Activated T-cell treated with anti-CD3 and anti-CD28 coated beads for 24 hours (primary cell): ENCODE measurements at regions not wholly inside any gene's neighbourhood (a gene's known extent, or its start where the extent isn't known, plus 50 kb on each side); places are given as distances from the start of the nearest gene placed in this dataset.

Source experiments
- DNase-seq: peaks from one replicate; pipeline ENCODE4 v3.0.0-alpha.2; 2020; ENCODE audit warnings: low read depth

- DNase-seq = no peak
Measured at GRCh38 chr1:55980582-55980981, 598.8 kb downstream of the PLPP3 start.

GRCh38 chr1:55974714-55975441, 604.5 kb downstream of the PLPP3 start:
- DNase-seq = no peak

- DNase-seq = no peak
Measured at GRCh38 chr1:55970526-55971110, 608.7 kb downstream of the PLPP3 start.

- no peak for DNase-seq
Measured at GRCh38 chr1:55969322-55969721, 610.0 kb downstream of the PLPP3 start.

GRCh38 chr1:55968661-55969060, 610.7 kb downstream of the PLPP3 start:
- no peak for DNase-seq

- no peak for DNase-seq
Measured at GRCh38 chr1:55965981-55966461, 613.3 kb downstream of the PLPP3 start.

- no peak for DNase-seq
Measured at GRCh38 chr1:55962472-55962871, 616.9 kb downstream of the PLPP3 start.

GRCh38 chr1:55959136-55959548, 620.2 kb downstream of the PLPP3 start:
- no peak for DNase-seq

GRCh38 chr1:55958498-55958897, 620.9 kb downstream of the PLPP3 start:
- DNase-seq = no peak

GRCh38 chr1:55957276-55957675, 622.1 kb downstream of the PLPP3 start:
- no peak for DNase-seq

- no peak for DNase-seq
Measured at GRCh38 chr1:55955016-55955621, 624.2 kb downstream of the PLPP3 start.

GRCh38 chr1:55951291-55951690, 628.1 kb downstream of the PLPP3 start:
- no peak for DNase-seq

- no peak for DNase-seq
Measured at GRCh38 chr1:55947446-55947845, 631.9 kb downstream of the PLPP3 start.

- DNase-seq = no peak
Measured at GRCh38 chr1:55943721-55944435, 635.5 kb downstream of the PLPP3 start.

GRCh38 chr1:55943012-55943411, 636.4 kb downstream of the PLPP3 start:
- DNase-seq = no peak

GRCh38 chr1:55939866-55940265, 639.5 kb downstream of the PLPP3 start:
- DNase-seq = no peak

- DNase-seq = no peak
Measured at GRCh38 chr1:55938861-55939260, 640.5 kb downstream of the PLPP3 start.

- DNase-seq = no peak
Measured at GRCh38 chr1:55938376-55938850, 641.0 kb downstream of the PLPP3 start.

- DNase-seq = no peak
Measured at GRCh38 chr1:55937840-55938375, 641.5 kb downstream of the PLPP3 start.

GRCh38 chr1:55935236-55935635, 644.1 kb downstream of the PLPP3 start:
- no peak for DNase-seq

GRCh38 chr1:55932402-55932801, 647.0 kb downstream of the PLPP3 start:
- no peak for DNase-seq
